GM23248 (cell line): ENCODE measurements at regions not wholly inside any gene's neighbourhood (a gene's known extent, or its start where the extent isn't known, plus 50 kb on each side); places are given as distances from the start of the nearest gene placed in this dataset. TPM values are rescaled to one million over a fixed set of nuclear protein-coding genes. Genes with fewer than 3 reads are reported as not detected.

Source experiments
- small RNA-seq: library from RNA; depleted of rRNA; stranded (forward); fragments of <200 nt; gene quantifications from one replicate; pipeline ENCODE3, GENCODE V24; 2014; ENCODE audit warnings: low read depth, low replicate concordance

Small RNAs in the stretch of these regions (small RNA-seq; reads per million reads assigned to genes)
- gene RNU6-452P (not detected), gene RNU6-666P (not detected), gene TRIAP1P1 (not detected)
